ENCODE measurements at regions not wholly inside any gene's neighbourhood (a gene's known extent, or its start where the extent isn't known, plus 50 kb on each side); places are given as distances from the start of the nearest gene placed in this dataset.

- H3K27me3 ChIP-seq (ENCODE audit: insufficient read depth, low read length): no peaks in the 10 kb centered on the region
- no peak overlapping the region for H3K4ac ChIP-seq (ENCODE audit: low read depth, low read length)
- no peak overlapping the region for H3K14ac ChIP-seq (ENCODE audit: insufficient read depth, low read length)
- H3T11ph ChIP-seq (ENCODE audit: low read length): no peak overlapping the region
- H3K23me2 ChIP-seq (ENCODE audit: insufficient read length, low read depth, low read length, poor library complexity, severe bottlenecking): no peaks in the 10 kb centered on the region
- H2BK5ac ChIP-seq (ENCODE audit: insufficient read length, low read length): no peak overlapping the region
- Mint-ChIP-seq H3K27ac (no peak overlapping the region), H3K4me1 (no peaks in the 10 kb centered on the region), H3K36me3 (ENCODE audit: insufficient read depth in 1 of 3, low read depth in 3 of 3) (no peaks in the 10 kb centered on the region), H3K9me3 (no peaks in the 10 kb centered on the region), H3K4me3 (no peak overlapping the region), H3K27me3 (ENCODE audit: low read depth) (no peaks in the 10 kb centered on the region)
- H3K4me2 ChIP-seq (ENCODE audit: insufficient read depth, insufficient read length, low read length): no peak overlapping the region
- H2BK12ac ChIP-seq (ENCODE audit: insufficient read length, low read depth, low read length): no peak overlapping the region
- H3K79me2 ChIP-seq (ENCODE audit: insufficient read depth, low read length): no peaks in the 10 kb centered on the region
- H4K91ac ChIP-seq (ENCODE audit: insufficient read length, low read depth, low read length): no peak overlapping the region
- H2AK5ac ChIP-seq (ENCODE audit: insufficient read length, low read length): no peak overlapping the region
- H3K27ac ChIP-seq (ENCODE audit: insufficient read length, low read depth, low read length): no peak overlapping the region
- no peak overlapping the region for H2BK20ac ChIP-seq (ENCODE audit: low read depth, low read length, poor library complexity, severe bottlenecking)
- no peak for TF ChIP-seq CTCF (conservative IDR thresholded peaks at IDR 0.05)
- H4K20me1 ChIP-seq (ENCODE audit: control insufficient read depth, insufficient read depth, insufficient read length): no peaks in the 10 kb centered on the region
- no CpG with 5 or more reads among the region's 2 CpGs for WGBS (ENCODE audit: extremely low coverage, insufficient read length, low lambda C conversion rate)
- no peaks in the 10 kb centered on the region for H3K79me1 ChIP-seq (ENCODE audit: insufficient read depth, low read depth, low read length, poor library complexity, severe bottlenecking)
- DNase-seq: no peak
- H3K18ac ChIP-seq (ENCODE audit: insufficient read length, low read depth, low read length): no peak overlapping the region
- no peak overlapping the region for H4K5ac ChIP-seq (ENCODE audit: insufficient read length, low read depth, low read length)
- no peak overlapping the region for H2BK15ac ChIP-seq (ENCODE audit: low read depth, low read length)
- H3K9me3 ChIP-seq (ENCODE audit: control insufficient read depth, low read depth, low read length): no peaks in the 10 kb centered on the region
- no peak overlapping the region for H3K56ac ChIP-seq (ENCODE audit: insufficient read length, low read depth, low read length)
- no peaks in the 10 kb centered on the region for H3K4me1 ChIP-seq (ENCODE audit: insufficient read depth, low read length)
- H3K9ac ChIP-seq (ENCODE audit: extremely low read depth, insufficient read length, low read length): no peak overlapping the region
- no peak overlapping the region for H3K23ac ChIP-seq (ENCODE audit: insufficient read length, low read depth, low read length)
- H2AFZ ChIP-seq (ENCODE audit: low read length): no peak overlapping the region
- H2BK120ac ChIP-seq (ENCODE audit: low read depth, low read length, poor library complexity, severe bottlenecking): no peak overlapping the region
- no peak overlapping the region for H4K8ac ChIP-seq (replicated peaks; ENCODE audit: insufficient read length, low read depth, low read length)
These were observed 128.8 kb upstream of the OSTN start for GRCh38 chr3:191070201-191070600.

All from H9 (cell line).